ENCODE measurements at regions not wholly inside any gene's neighbourhood (a gene's known extent, or its start where the extent isn't known, plus 50 kb on each side); places are given as distances from the start of the nearest gene placed in this dataset.

GRCh38 chr4:9594948-9595347 lies 150.7 kb downstream of the DEFB131A start:
- TF ChIP-seq CTCF (IDR thresholded peaks at IDR 0.05) (no peak), POLR2A (IDR thresholded peaks at IDR 0.05) (no peak), EP300 (IDR thresholded peaks at IDR 0.05) (no peak)
